ENCODE measurements at regions not wholly inside any gene's neighbourhood (a gene's known extent, or its start where the extent isn't known, plus 50 kb on each side); places are given as distances from the start of the nearest gene placed in this dataset.
"Not testable (repeated sequence)": the region's sequence is repeated elsewhere in the genome, so short reads cannot be mapped to it uniquely, and the experiment has no call there.

DNA sequence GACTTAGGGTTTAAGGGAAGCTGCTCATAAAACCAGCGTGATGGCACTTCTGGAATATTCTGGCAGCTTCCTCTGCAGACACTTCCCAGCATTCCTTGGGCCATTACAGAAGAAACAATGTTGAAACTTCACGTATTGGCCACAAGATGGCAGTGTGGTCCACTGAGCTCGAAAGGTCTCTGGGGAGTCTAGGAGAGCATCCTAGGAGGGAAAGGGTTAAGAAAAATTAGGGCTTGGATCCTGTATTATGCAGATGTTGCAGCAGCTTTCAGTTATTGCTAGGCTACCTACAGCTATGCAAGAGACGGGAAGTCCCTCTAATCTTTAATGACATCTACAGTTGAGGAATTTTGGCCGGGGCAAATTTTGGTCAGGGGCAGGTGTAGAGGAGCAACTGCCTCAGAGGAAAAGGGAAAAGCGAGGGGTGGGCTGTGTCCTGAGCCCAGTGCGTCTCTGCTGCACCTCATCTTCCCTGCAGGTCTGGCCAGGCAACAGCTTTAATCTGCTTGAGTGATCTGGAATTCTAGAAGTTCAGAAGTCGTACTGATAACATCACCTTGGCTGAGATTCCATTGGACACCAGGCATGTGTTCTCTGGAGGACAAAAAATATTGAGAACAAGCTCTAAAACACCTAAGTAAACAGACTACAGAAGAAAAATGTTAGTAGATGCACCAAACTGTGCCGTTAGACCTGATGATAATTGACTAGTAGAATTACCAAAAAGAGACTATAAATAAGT lies 220.8 kb upstream of the PRSS58 start:
- Histone ChIP-seq H3K9me1 (ENCODE audit: control insufficient read depth, extremely low read depth, insufficient read depth, low read length) (no peaks in the 10 kb centered on the region), H3K27ac (ENCODE audit: control insufficient read depth, insufficient read depth, low read length) (no peak overlapping the region), H3K9me3 (ENCODE audit: control insufficient read depth, low read depth, low read length) (no peaks in the 10 kb centered on the region), H4K20me1 (ENCODE audit: control insufficient read depth, extremely low read depth, insufficient read depth, low read length) (no peaks in the 10 kb centered on the region), H3K4me3 (ENCODE audit: control insufficient read depth in 2 of 3, extremely low read depth in 1 of 3, insufficient read depth in 2 of 3, low read depth in 1 of 3, low read length in 3 of 3) (no peak overlapping the region), H3K27me3 (ENCODE audit: control insufficient read depth, extremely low read depth, insufficient read depth, low read length) (no peaks in the 10 kb centered on the region), H3K4me2 (ENCODE audit: control insufficient read depth, extremely low read depth, insufficient read depth, low read depth, low read length) (peak overlapping the region; percentile 32), H3K79me2 (ENCODE audit: control insufficient read depth, insufficient read depth, low read length) (no peaks in the 10 kb centered on the region), H2AFZ (ENCODE audit: control insufficient read depth, low read length) (peak overlapping the region; percentile 20), H3K4me1 (ENCODE audit: control insufficient read depth, extremely low read depth, insufficient read depth, low read length) (peaks cover 2% of the 10 kb centered on the region), H3K36me3 (ENCODE audit: control insufficient read depth in 2 of 2, extremely low read depth in 1 of 2, insufficient read depth in 2 of 2, low read length in 2 of 2) (no peaks in the 10 kb centered on the region), H3K9ac (ENCODE audit: control insufficient read depth, extremely low read depth, insufficient read depth, low read length) (no peak overlapping the region)
- TF ChIP-seq CTCF (optimal IDR thresholded peaks at IDR 0.05 in 1 of 3, IDR thresholded peaks at IDR 0.05 in 1 of 3, conservative IDR thresholded peaks at IDR 0.05 in 1 of 3; ENCODE audit: extremely low read depth in 1 of 3, insufficient read depth in 2 of 3, low read length in 3 of 3): peak; percentile 63 to 70 (median 69)
- TF ChIP-seq EZH2 (IDR thresholded peaks at IDR 0.05; ENCODE audit: low read length): no peak
- DNase-seq (ENCODE audit: low read depth, low spot score): no peak
- FAIRE-seq: no peak
- dilution Hi-C loops (cut with MboI; ENCODE audit: extremely low pct_ligation_motif_present, low sequenced_read_pairs): no loop called here

GRCh38 chr7:142477801-142478200 lies 219.9 kb upstream of the PRSS58 start:
- H3K4me3 ChIP-seq (ENCODE audit: control insufficient read depth in 2 of 3, extremely low read depth in 1 of 3, insufficient read depth in 2 of 3, low read depth in 1 of 3, low read length in 3 of 3); FAIRE-seq; H3K27me3 ChIP-seq (ENCODE audit: control insufficient read depth, extremely low read depth, insufficient read depth, low read length); H3K79me2 ChIP-seq (ENCODE audit: control insufficient read depth, insufficient read depth, low read length); H3K9me1 ChIP-seq (ENCODE audit: control insufficient read depth, extremely low read depth, insufficient read depth, low read length); H3K27ac ChIP-seq (ENCODE audit: control insufficient read depth, insufficient read depth, low read length); H3K4me1 ChIP-seq (ENCODE audit: control insufficient read depth, extremely low read depth, insufficient read depth, low read length); H3K4me2 ChIP-seq (ENCODE audit: control insufficient read depth, extremely low read depth, insufficient read depth, low read depth, low read length); dilution Hi-C loops (cut with MboI; ENCODE audit: extremely low pct_ligation_motif_present, low sequenced_read_pairs); DNase-seq (ENCODE audit: low read depth, low spot score); H4K20me1 ChIP-seq (ENCODE audit: control insufficient read depth, extremely low read depth, insufficient read depth, low read length); H2AFZ ChIP-seq (ENCODE audit: control insufficient read depth, low read length); H3K9me3 ChIP-seq (ENCODE audit: control insufficient read depth, low read depth, low read length); H3K36me3 ChIP-seq (ENCODE audit: control insufficient read depth in 2 of 2, extremely low read depth in 1 of 2, insufficient read depth in 2 of 2, low read length in 2 of 2); H3K9ac ChIP-seq (ENCODE audit: control insufficient read depth, extremely low read depth, insufficient read depth, low read length): not testable (repeated sequence)
